ENCODE measurements at regions not wholly inside any gene's neighbourhood (a gene's known extent, or its start where the extent isn't known, plus 50 kb on each side); places are given as distances from the start of the nearest gene placed in this dataset.

DNA sequence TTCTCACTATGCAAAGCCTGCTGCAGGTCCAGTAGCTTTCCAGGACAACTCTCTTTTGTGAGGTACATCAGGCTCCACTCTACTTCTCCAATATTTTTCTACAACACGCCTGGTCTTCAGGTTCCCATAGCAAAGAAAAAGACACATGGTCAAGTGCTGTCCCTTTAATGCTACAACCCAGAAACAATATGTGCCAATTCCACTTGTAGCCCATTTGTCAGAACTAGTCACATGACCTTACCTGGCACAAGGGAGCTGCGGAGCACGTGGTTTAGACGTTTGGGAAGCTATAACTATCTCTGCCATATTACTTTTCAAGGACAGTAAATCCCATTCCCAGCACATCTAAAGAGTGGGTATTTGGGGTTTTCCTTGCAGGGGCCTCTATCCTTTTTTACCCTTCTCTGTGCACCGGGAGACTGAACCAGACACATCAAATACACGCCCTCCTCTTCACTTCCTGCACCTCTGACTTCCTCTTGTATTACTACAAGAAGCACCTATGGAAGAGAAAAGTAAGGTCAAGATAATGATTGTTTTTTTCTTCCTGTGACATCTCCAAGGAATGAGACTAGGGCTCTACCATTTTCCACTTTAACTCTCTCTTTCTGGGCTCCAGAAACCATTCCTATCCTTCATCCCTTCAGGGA, 237.6 kb downstream of the ETS1 start:
- no CpG with 5 or more reads among the region's 6 CpGs for WGBS, 2 experiments (ENCODE audit: extremely low coverage in 2 of 2, insufficient read length in 1 of 2)

More for the DNA sequence above, 237.6 kb downstream of the ETS1 start:
- ATAC-seq (ENCODE audit: low read depth) (no peak), DNase-seq (no peak)
- Histone ChIP-seq H2BK5ac (ENCODE audit: low read depth, low read length, poor library complexity, severe bottlenecking) (no peak overlapping the region), H3K4me2 (ENCODE audit: low read depth, low read length) (no peak overlapping the region), H3K23ac (ENCODE audit: low read depth, low read length) (no peak overlapping the region), H3K9me3 (ENCODE audit: control insufficient read depth, insufficient read depth, low read length) (no peaks in the 10 kb centered on the region), H3K14ac (replicated peaks; ENCODE audit: low read depth, low read length) (no peak overlapping the region), H3K9ac (ENCODE audit: low read depth, low read length) (no peak overlapping the region), H2BK120ac (ENCODE audit: low read depth, low read length) (no peak overlapping the region), H3K27ac (ENCODE audit: insufficient read depth, low read length) (no peak overlapping the region), H3K36me3 (ENCODE audit: control insufficient read depth, insufficient read depth, low read length) (no peaks in the 10 kb centered on the region), H2AK9ac (replicated peaks; ENCODE audit: low read depth, low read length, poor library complexity) (no peak overlapping the region), H3K9me1 (ENCODE audit: insufficient read depth, low read length) (no peaks in the 10 kb centered on the region), H4K5ac (ENCODE audit: low read depth, low read length) (no peak overlapping the region), H2AFZ (replicated peaks; ENCODE audit: low read length, poor library complexity) (no peak overlapping the region), H3K4ac (ENCODE audit: low read depth, low read length) (no peak overlapping the region), H2BK15ac (ENCODE audit: low read depth, low read length) (no peak overlapping the region), H3K4me3 (ENCODE audit: insufficient read depth, low read depth, low read length) (no peak overlapping the region), H3K18ac (ENCODE audit: low read depth, low read length) (no peak overlapping the region), H2BK20ac (ENCODE audit: low read depth, low read length) (no peak overlapping the region), H2AK5ac (ENCODE audit: low read depth, low read length) (no peak overlapping the region), H3K79me1 (ENCODE audit: low read depth in 1 of 2, low read length in 2 of 2) (no peaks in the 10 kb centered on the region), H3K56ac (ENCODE audit: extremely low read depth, insufficient read depth, low read length) (no peak overlapping the region), H3K4me1 (ENCODE audit: control insufficient read depth, insufficient read depth, low read length) (peaks cover 2% of the 10 kb centered on the region; the same call in 1 of the 2 replicates), H4K20me1 (ENCODE audit: insufficient read depth, low read length) (no peaks in the 10 kb centered on the region), H4K8ac (ENCODE audit: low read depth in 2 of 2, low read length in 2 of 2) (no peak overlapping the region), H3K27me3 (ENCODE audit: control insufficient read depth, insufficient read depth, low read length) (no peaks in the 10 kb centered on the region; the same call in 1 of the 2 replicates), H4K91ac (ENCODE audit: insufficient read depth, low read depth, low read length) (no peak overlapping the region)
- TF ChIP-seq POLR2A (IDR thresholded peaks at IDR 0.05; ENCODE audit: low read depth, low read length), result no peak
- no peak for TF ChIP-seq CEBPB (IDR thresholded peaks at IDR 0.05; ENCODE audit: low read depth, low read length)
- TF ChIP-seq CHD1 (IDR thresholded peaks at IDR 0.05; ENCODE audit: low read depth, low read length), result no peak
- TF ChIP-seq RAD21 (IDR thresholded peaks at IDR 0.05; ENCODE audit: low read length), result no peak
- TF ChIP-seq MAFK (IDR thresholded peaks at IDR 0.05; ENCODE audit: low read depth, low read length), result no peak
- ChIA-PET CTCF (no interaction called here), POLR2A (ENCODE audit: unreplicated experiment) (no interaction called here)
- intact Hi-C loops (cut with micrococcal nuclease), result no loop called here
- dilution Hi-C loops (cut with HindIII; ENCODE audit: low sequenced_read_pairs, unreplicated experiment), result no loop called here
- BruUV-seq (replicated peaks), result no TSS peak
- in situ Hi-C loops (cut with MboI; ENCODE audit: low sequenced_read_pairs), result no loop called here
